ENCODE measurements at regions not wholly inside any gene's neighbourhood (a gene's known extent, or its start where the extent isn't known, plus 50 kb on each side); places are given as distances from the start of the nearest gene placed in this dataset.

- WGBS = 95% methylated on average over 6 of the region's 6 CpGs
- H3K36me3 ChIP-seq (ENCODE audit: control insufficient read depth in 2 of 2, insufficient read depth in 2 of 2, low read length in 1 of 2) = no peaks in the 10 kb centered on the region
- H3K9me3 ChIP-seq (ENCODE audit: control insufficient read depth in 2 of 2, insufficient read depth in 1 of 2, low read length in 1 of 2) = no peaks in the 10 kb centered on the region
- H3K4me1 ChIP-seq (ENCODE audit: control insufficient read depth in 2 of 2, insufficient read depth in 2 of 2, low read length in 2 of 2) = no peaks in the 10 kb centered on the region
- no peak for DNase-seq (ENCODE audit: low read depth in 6 of 9, low spot score in 9 of 9)
- H3K27me3 ChIP-seq (ENCODE audit: control insufficient read depth in 2 of 2, insufficient read depth in 1 of 2, low read length in 1 of 2) = peaks cover 0 to 2% of the 10 kb centered on the region in 2 donors
- H3K4me3 ChIP-seq (ENCODE audit: low read length in 2 of 2) = no peak overlapping the region
- H3K27ac ChIP-seq (ENCODE audit: low read depth in 1 of 2, low read length in 1 of 2) = no peak overlapping the region
These were observed 84.3 kb upstream of the SHB start for GRCh38 chr9:38153152-38153909.

- no peak overlapping the region for H3K4me3 ChIP-seq (ENCODE audit: low read length in 2 of 2)
- no peak overlapping the region for H3K27ac ChIP-seq (ENCODE audit: low read depth in 1 of 2, low read length in 1 of 2)
- H3K27me3 ChIP-seq (ENCODE audit: control insufficient read depth in 2 of 2, insufficient read depth in 1 of 2, low read length in 1 of 2) = peaks cover 0 to 6% of the 10 kb centered on the region in 2 donors
- 48% methylated on average over 3 of the region's 3 CpGs for WGBS
- no peaks in the 10 kb centered on the region for H3K4me1 ChIP-seq (ENCODE audit: control insufficient read depth in 2 of 2, insufficient read depth in 2 of 2, low read length in 2 of 2)
- no peak for DNase-seq (ENCODE audit: low read depth in 6 of 9, low spot score in 9 of 9)
- peaks cover 0 to 6% of the 10 kb centered on the region in 2 donors for H3K9me3 ChIP-seq (ENCODE audit: control insufficient read depth in 2 of 2, insufficient read depth in 1 of 2, low read length in 1 of 2)
- H3K36me3 ChIP-seq (ENCODE audit: control insufficient read depth in 2 of 2, insufficient read depth in 2 of 2, low read length in 1 of 2) = no peaks in the 10 kb centered on the region
These were observed 80.6 kb upstream of the SHB start for GRCh38 chr9:38149647-38150046.

- DNase-seq (ENCODE audit: low read depth in 6 of 9, low spot score in 9 of 9) = no peak
- Histone ChIP-seq H3K27ac (ENCODE audit: low read depth in 1 of 2, low read length in 1 of 2) (no peak overlapping the region), H3K4me3 (ENCODE audit: low read length in 2 of 2) (no peak overlapping the region), H3K27me3 (ENCODE audit: control insufficient read depth in 2 of 2, insufficient read depth in 1 of 2, low read length in 1 of 2) (peaks cover 2 to 10% of the 10 kb centered on the region in 2 donors), H3K36me3 (ENCODE audit: control insufficient read depth in 2 of 2, insufficient read depth in 2 of 2, low read length in 1 of 2) (no peaks in the 10 kb centered on the region), H3K4me1 (ENCODE audit: control insufficient read depth in 2 of 2, insufficient read depth in 2 of 2, low read length in 2 of 2) (no peaks in the 10 kb centered on the region), H3K9me3 (ENCODE audit: control insufficient read depth in 2 of 2, insufficient read depth in 1 of 2, low read length in 1 of 2) (peaks cover 0 to 6% of the 10 kb centered on the region in 2 donors)
- 97% methylated on average over 8 of the region's 8 CpGs for WGBS
These were observed 77.8 kb upstream of the SHB start for GRCh38 chr9:38146844-38147243.

GRCh38 chr9:38145526-38146053 lies 76.6 kb upstream of the SHB start:
- Histone ChIP-seq H3K4me3 (ENCODE audit: low read length in 2 of 2) (no peak overlapping the region), H3K27ac (ENCODE audit: low read depth in 1 of 2, low read length in 1 of 2) (no peak overlapping the region), H3K36me3 (ENCODE audit: control insufficient read depth in 2 of 2, insufficient read depth in 2 of 2, low read length in 1 of 2) (no peaks in the 10 kb centered on the region), H3K27me3 (ENCODE audit: control insufficient read depth in 2 of 2, insufficient read depth in 1 of 2, low read length in 1 of 2) (peaks cover 2 to 11% of the 10 kb centered on the region in 2 donors), H3K4me1 (ENCODE audit: control insufficient read depth in 2 of 2, insufficient read depth in 2 of 2, low read length in 2 of 2) (no peaks in the 10 kb centered on the region), H3K9me3 (ENCODE audit: control insufficient read depth in 2 of 2, insufficient read depth in 1 of 2, low read length in 1 of 2) (peaks cover 0 to 6% of the 10 kb centered on the region in 2 donors)
- 88% methylated on average over 6 of the region's 6 CpGs for WGBS
- no peak for DNase-seq (ENCODE audit: low read depth in 6 of 9, low spot score in 9 of 9)

GRCh38 chr9:38144421-38144820 lies 75.4 kb upstream of the SHB start:
- Histone ChIP-seq H3K36me3 (ENCODE audit: control insufficient read depth in 2 of 2, insufficient read depth in 2 of 2, low read length in 1 of 2) (no peaks in the 10 kb centered on the region), H3K4me1 (ENCODE audit: control insufficient read depth in 2 of 2, insufficient read depth in 2 of 2, low read length in 2 of 2) (no peaks in the 10 kb centered on the region), H3K27ac (ENCODE audit: low read depth in 1 of 2, low read length in 1 of 2) (no peak overlapping the region), H3K27me3 (ENCODE audit: control insufficient read depth in 2 of 2, insufficient read depth in 1 of 2, low read length in 1 of 2) (peaks cover 2 to 17% of the 10 kb centered on the region in 2 donors), H3K9me3 (ENCODE audit: control insufficient read depth in 2 of 2, insufficient read depth in 1 of 2, low read length in 1 of 2) (peaks cover 0 to 10% of the 10 kb centered on the region in 2 donors), H3K4me3 (ENCODE audit: low read length in 2 of 2) (no peak overlapping the region)
- 94% methylated on average over 4 of the region's 4 CpGs for WGBS
- no peak for DNase-seq (ENCODE audit: low read depth in 6 of 9, low spot score in 9 of 9)

- no peaks in the 10 kb centered on the region for H3K4me1 ChIP-seq (ENCODE audit: control insufficient read depth in 2 of 2, insufficient read depth in 2 of 2, low read length in 2 of 2)
- peaks cover 0 to 10% of the 10 kb centered on the region in 2 donors for H3K9me3 ChIP-seq (ENCODE audit: control insufficient read depth in 2 of 2, insufficient read depth in 1 of 2, low read length in 1 of 2)
- no peak overlapping the region for H3K4me3 ChIP-seq (ENCODE audit: low read length in 2 of 2)
- 81% methylated on average over 4 of the region's 4 CpGs for WGBS
- no peaks in the 10 kb centered on the region for H3K36me3 ChIP-seq (ENCODE audit: control insufficient read depth in 2 of 2, insufficient read depth in 2 of 2, low read length in 1 of 2)
- H3K27ac ChIP-seq (ENCODE audit: low read depth in 1 of 2, low read length in 1 of 2) = no peak overlapping the region
- H3K27me3 ChIP-seq (ENCODE audit: control insufficient read depth in 2 of 2, insufficient read depth in 1 of 2, low read length in 1 of 2) = peaks cover 2 to 17% of the 10 kb centered on the region in 2 donors
- DNase-seq (ENCODE audit: low read depth in 6 of 9, low spot score in 9 of 9) = no peak
These were observed 72.9 kb upstream of the SHB start for GRCh38 chr9:38141746-38142591.

- Histone ChIP-seq H3K27me3 (ENCODE audit: control insufficient read depth in 2 of 2, insufficient read depth in 1 of 2, low read length in 1 of 2) (peaks cover 2 to 16% of the 10 kb centered on the region in 2 donors), H3K27ac (ENCODE audit: low read depth in 1 of 2, low read length in 1 of 2) (no peak overlapping the region), H3K9me3 (ENCODE audit: control insufficient read depth in 2 of 2, insufficient read depth in 1 of 2, low read length in 1 of 2) (peaks cover 0 to 4% of the 10 kb centered on the region in 2 donors), H3K36me3 (ENCODE audit: control insufficient read depth in 2 of 2, insufficient read depth in 2 of 2, low read length in 1 of 2) (no peaks in the 10 kb centered on the region), H3K4me1 (ENCODE audit: control insufficient read depth in 2 of 2, insufficient read depth in 2 of 2, low read length in 2 of 2) (peaks cover 0 to 4% of the 10 kb centered on the region in 2 donors), H3K4me3 (ENCODE audit: low read length in 2 of 2) (no peak overlapping the region)
- DNase-seq (ENCODE audit: low read depth in 6 of 9, low spot score in 9 of 9) = no peak
- 45% methylated on average over 4 of the region's 4 CpGs for WGBS
These were observed 69.2 kb upstream of the SHB start for GRCh38 chr9:38138276-38138675.

- Histone ChIP-seq H3K4me3 (ENCODE audit: low read length in 2 of 2) (no peak overlapping the region), H3K27ac (ENCODE audit: low read depth in 1 of 2, low read length in 1 of 2) (no peak overlapping the region), H3K36me3 (ENCODE audit: control insufficient read depth in 2 of 2, insufficient read depth in 2 of 2, low read length in 1 of 2) (no peaks in the 10 kb centered on the region), H3K27me3 (ENCODE audit: control insufficient read depth in 2 of 2, insufficient read depth in 1 of 2, low read length in 1 of 2) (peaks cover 0 to 13% of the 10 kb centered on the region in 2 donors), H3K9me3 (ENCODE audit: control insufficient read depth in 2 of 2, insufficient read depth in 1 of 2, low read length in 1 of 2) (peaks cover 0 to 4% of the 10 kb centered on the region in 2 donors), H3K4me1 (ENCODE audit: control insufficient read depth in 2 of 2, insufficient read depth in 2 of 2, low read length in 2 of 2) (peaks cover 0 to 4% of the 10 kb centered on the region in 2 donors)
- 89% methylated on average over 5 of the region's 5 CpGs for WGBS
- DNase-seq (ENCODE audit: low read depth in 6 of 9, low spot score in 9 of 9) = no peak
These were observed 68.3 kb upstream of the SHB start for GRCh38 chr9:38137342-38137741.

GRCh38 chr9:38136386-38136785 lies 67.4 kb upstream of the SHB start:
- Histone ChIP-seq H3K4me1 (ENCODE audit: control insufficient read depth in 2 of 2, insufficient read depth in 2 of 2, low read length in 2 of 2) (peaks cover 0 to 4% of the 10 kb centered on the region in 2 donors), H3K36me3 (ENCODE audit: control insufficient read depth in 2 of 2, insufficient read depth in 2 of 2, low read length in 1 of 2) (no peaks in the 10 kb centered on the region), H3K27ac (ENCODE audit: low read depth in 1 of 2, low read length in 1 of 2) (peak overlapping the region in 1 of 2 donors; percentile 65), H3K4me3 (ENCODE audit: low read length in 2 of 2) (no peak overlapping the region), H3K27me3 (ENCODE audit: control insufficient read depth in 2 of 2, insufficient read depth in 1 of 2, low read length in 1 of 2) (peaks cover 0 to 13% of the 10 kb centered on the region in 2 donors), H3K9me3 (ENCODE audit: control insufficient read depth in 2 of 2, insufficient read depth in 1 of 2, low read length in 1 of 2) (peaks cover 0 to 4% of the 10 kb centered on the region in 2 donors)
- peak in 1 of 9 donors; percentile 10 for DNase-seq (ENCODE audit: low read depth in 6 of 9, low spot score in 9 of 9)
- WGBS = 88% methylated on average over 2 of the region's 2 CpGs
